Subcutaneous abdominal adipose tissue (tissue), 5 donors: ENCODE measurements at regions not wholly inside any gene's neighbourhood (a gene's known extent, or its start where the extent isn't known, plus 50 kb on each side); places are given as distances from the start of the nearest gene placed in this dataset.

Source experiments
- H3K27ac ChIP-seq: one replicate; pipeline ENCODE4 v1.7.0; 2013; ENCODE audit warnings: low read depth, mild to moderate bottlenecking, inconsistent platforms, low read length, moderate library complexity
- H3K27me3 ChIP-seq, 5 donors: one replicate each; pipeline ENCODE4 v1.7.0; 2013; ENCODE audit warnings: low read length in 5 of 5, inconsistent platforms in 1 of 5; ENCODE audit not compliant: control insufficient read depth in 5 of 5, insufficient read depth in 4 of 5
- H3K36me3 ChIP-seq, 5 donors: one replicate each; pipeline ENCODE4 v1.7.0; 2013; ENCODE audit warnings: low read length in 5 of 5; ENCODE audit not compliant: control insufficient read depth in 5 of 5, insufficient read depth in 5 of 5
- H3K4me1 ChIP-seq, 5 donors: one replicate each; pipeline ENCODE4 v1.7.0; 2013; ENCODE audit warnings: low read length in 5 of 5, mild to moderate bottlenecking in 3 of 5, moderate library complexity in 1 of 5; ENCODE audit not compliant: control insufficient read depth in 5 of 5, insufficient read depth in 5 of 5
- H3K4me3 ChIP-seq, 5 donors: one replicate each; pipeline ENCODE4 v1.7.0; 2013; ENCODE audit warnings: low read length in 5 of 5, low read depth in 1 of 5
- H3K9ac ChIP-seq, 5 donors: one replicate each; pipeline ENCODE4 v1.7.0; 2013; ENCODE audit warnings: low read length in 5 of 5, mild to moderate bottlenecking in 4 of 5, moderate library complexity in 3 of 5
- H3K9me3 ChIP-seq, 5 donors: one replicate each; pipeline ENCODE4 v1.7.0; 2013; ENCODE audit warnings: low read length in 5 of 5; ENCODE audit not compliant: control insufficient read depth in 5 of 5
- donor health status: healthy.
- donor health status: healthy.
- donor health status: healthy.
- donor health status: healthy.
- donor health status: healthy.

DNA sequence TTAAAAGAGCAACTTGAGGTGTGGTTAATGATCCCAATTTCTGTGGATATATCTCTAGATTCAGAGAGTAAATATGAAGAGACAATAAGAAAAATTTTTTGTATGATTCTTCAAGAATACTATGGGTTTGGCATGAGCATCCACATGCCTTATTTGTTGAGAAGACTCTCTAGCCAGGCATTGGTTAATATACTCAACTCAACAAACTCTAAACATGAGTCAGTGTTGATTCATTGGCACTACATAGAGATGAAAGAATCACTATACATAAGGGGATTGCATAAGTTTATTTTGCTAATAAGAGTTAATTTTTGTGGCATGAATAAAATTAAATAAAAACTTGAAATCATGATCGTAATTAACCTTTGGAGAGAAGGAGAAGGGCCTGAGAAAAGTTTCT, 930.2 kb upstream of the LRRTM1 start:
- Histone ChIP-seq H3K9me3 (peaks cover 0 to 6% (median 3%) of the 10 kb centered on the region in 5 donors), H3K4me3 (no peak overlapping the region), H3K27me3 (no peaks in the 10 kb centered on the region), H3K27ac (no peak overlapping the region), H3K36me3 (no peaks in the 10 kb centered on the region), H3K9ac (no peak overlapping the region), H3K4me1 (no peaks in the 10 kb centered on the region)

DNA sequence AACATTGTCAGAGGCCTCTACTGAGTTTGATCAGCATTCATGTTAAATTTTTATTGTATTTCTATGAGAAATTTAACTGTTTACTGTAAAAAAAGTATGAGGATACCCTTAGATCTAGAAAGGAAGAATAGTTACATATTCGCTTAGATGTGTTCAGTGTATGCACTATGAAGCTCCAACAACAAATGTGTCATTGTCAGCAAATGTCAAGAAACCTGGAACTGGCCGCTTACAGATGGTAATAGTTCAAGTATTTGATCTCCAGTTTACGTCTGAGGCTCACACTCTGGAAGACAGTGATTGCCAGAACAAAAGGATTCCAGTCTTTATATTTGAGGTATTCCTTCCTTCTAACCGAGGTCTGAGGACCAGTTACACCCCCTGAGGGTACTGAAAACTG, 921.2 kb upstream of the LRRTM1 start:
- Histone ChIP-seq H3K4me1 (no peaks in the 10 kb centered on the region), H3K36me3 (no peaks in the 10 kb centered on the region), H3K27me3 (no peaks in the 10 kb centered on the region), H3K4me3 (no peak overlapping the region), H3K27ac (no peak overlapping the region), H3K9ac (no peak overlapping the region), H3K9me3 (no peaks in the 10 kb centered on the region)

DNA sequence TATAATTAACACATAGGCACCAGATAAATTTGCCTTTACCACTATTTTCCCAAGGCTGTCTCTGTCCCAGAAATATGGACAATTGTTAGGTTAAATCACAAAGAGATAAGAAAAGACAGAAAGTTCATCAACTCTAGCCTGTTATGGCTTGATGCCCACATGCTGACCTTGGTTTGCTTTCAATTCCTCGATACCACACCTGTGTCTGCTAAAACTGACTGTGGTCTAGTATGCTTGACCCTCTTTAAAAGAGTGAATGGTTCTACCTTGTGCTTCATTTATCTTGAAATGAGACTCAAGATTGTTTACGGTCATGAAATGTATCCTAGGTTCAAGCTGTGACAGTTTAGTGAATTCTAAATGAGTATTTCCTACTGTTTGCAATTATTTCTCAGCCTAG, 909.0 kb upstream of the LRRTM1 start:
- H3K36me3 ChIP-seq, result no peaks in the 10 kb centered on the region
- no peaks in the 10 kb centered on the region for H3K4me1 ChIP-seq
- H3K9ac ChIP-seq, result no peak overlapping the region
- no peaks in the 10 kb centered on the region for H3K9me3 ChIP-seq
- H3K4me3 ChIP-seq, result no peak overlapping the region
- H3K27me3 ChIP-seq, result no peaks in the 10 kb centered on the region
- H3K27ac ChIP-seq, result no peak overlapping the region

DNA sequence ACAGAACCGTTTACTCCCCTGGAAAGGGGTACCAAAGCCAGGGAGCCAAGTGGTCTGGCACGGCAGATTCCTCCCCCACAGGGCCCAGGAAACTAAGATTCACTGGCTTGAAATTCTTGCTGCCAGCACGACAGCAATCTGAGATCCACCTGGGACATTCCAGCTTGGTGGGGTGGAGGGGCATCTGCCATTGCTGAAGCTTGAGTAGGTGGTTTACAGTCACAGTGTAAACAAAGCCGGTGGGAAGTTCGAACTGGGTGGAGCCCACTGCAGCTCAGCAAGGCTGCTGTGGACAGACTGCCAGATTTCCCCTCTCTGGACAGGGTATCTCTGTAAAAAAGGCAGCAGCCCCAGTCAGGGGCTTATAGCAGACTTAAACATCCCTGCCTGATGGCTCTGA, 901.7 kb upstream of the LRRTM1 start:
- Histone ChIP-seq H3K9me3 (peaks cover 0 to 4% (median 0%) of the 10 kb centered on the region in 5 donors), H3K36me3 (no peaks in the 10 kb centered on the region), H3K27me3 (no peaks in the 10 kb centered on the region), H3K27ac (no peak overlapping the region), H3K9ac (no peak overlapping the region), H3K4me1 (no peaks in the 10 kb centered on the region), H3K4me3 (no peak overlapping the region)

DNA sequence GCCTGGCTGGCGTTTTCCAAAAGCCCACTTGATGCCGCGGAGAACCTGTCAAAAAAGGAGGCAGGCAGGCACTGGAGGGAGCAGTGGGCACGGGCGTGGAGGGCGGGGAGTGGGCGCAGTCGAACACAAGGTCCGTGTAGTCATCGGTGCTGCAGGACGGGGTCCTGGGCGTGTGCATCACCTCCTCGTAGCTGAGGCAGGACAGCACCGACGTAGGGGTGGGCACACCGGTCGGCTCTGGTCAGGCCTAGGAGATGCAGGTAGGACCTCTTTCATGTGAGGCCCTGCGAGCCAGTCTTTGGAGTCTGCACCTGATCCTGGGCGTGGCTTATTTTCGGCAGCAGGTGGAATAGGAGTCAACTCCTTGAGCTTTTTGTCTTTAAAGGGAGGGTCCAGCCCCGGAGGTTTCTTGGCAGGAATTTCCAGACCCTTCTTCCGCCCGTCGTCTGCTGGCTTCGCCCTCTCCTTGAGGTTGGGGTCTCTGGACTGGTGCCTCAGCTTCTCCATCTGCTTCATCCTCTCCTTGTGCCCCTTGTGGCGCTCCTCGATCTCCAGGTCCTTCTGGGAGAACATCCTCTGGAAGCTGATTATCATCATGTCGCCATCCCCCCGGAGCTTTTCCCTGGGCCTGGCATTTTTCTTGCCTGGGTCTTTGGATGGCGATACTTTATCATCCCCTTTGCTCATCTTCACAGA, 892.5 kb upstream of the LRRTM1 start:
- Histone ChIP-seq H3K27ac (no peak overlapping the region), H3K9ac (no peak overlapping the region), H3K36me3 (no peaks in the 10 kb centered on the region), H3K9me3 (peaks cover 0 to 35% (median 33%) of the 10 kb centered on the region in 5 donors), H3K4me1 (no peaks in the 10 kb centered on the region), H3K4me3 (no peak overlapping the region), H3K27me3 (no peaks in the 10 kb centered on the region)

DNA sequence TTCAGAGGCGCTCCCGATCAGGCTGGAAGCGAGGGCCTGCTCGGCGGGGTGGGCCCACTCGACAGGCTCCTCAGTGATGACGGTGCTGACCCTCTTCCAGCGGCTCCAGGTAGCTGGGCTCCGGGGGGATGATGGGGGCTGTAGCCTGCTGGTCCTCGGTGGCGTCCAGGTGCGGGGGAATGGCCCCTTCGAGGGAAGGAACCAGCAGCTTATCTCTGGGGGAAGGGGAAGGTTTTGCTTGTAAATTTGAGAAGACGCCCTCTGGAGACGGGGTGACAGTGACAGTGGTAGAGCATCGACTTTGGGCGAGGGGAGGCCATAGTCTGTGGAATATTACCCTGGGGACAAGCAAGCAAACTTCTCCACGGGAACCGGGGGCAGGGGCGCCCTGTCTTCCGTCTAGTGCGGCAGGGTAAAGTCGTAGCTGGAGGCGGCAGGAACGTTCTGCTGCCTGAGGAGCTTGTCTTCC, 891.9 kb upstream of the LRRTM1 start:
- Histone ChIP-seq H3K9me3 (peaks cover 0 to 35% (median 33%) of the 10 kb centered on the region in 5 donors), H3K27ac (no peak overlapping the region), H3K9ac (no peak overlapping the region)

DNA sequence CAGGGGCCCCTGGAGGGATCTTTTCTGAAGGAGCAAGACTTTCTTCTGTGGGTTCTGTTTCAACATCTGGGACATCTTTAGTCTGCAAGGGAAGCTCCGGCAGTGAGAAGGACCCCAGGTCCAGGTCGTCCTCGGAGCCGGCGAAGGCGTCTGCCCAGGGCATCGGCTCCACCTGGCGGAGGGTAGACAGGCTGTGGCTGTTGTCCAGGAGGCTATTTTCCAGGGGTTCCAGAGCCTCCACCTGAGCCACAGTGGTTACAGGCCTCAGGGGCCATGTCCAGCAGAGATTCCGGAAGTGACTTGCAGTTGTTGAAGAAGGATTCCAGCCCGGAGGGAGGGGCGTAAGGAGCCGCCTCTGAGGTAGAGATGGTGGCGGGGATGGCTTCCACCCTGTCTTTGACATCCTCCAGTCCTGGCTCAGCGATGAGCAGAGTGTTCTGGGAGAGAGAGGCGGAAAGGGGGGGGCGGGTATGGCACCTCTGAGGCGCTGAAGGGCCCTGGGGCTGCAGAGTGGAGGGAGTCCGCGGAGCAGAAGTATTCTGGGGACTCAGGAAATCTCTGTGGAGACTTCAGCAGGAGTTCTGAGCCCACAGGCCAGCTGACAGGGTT, 891.3 kb upstream of the LRRTM1 start:
- no peaks in the 10 kb centered on the region for H3K36me3 ChIP-seq
- H3K9ac ChIP-seq, result no peak overlapping the region
- H3K9me3 ChIP-seq, result peaks cover 0 to 35% (median 33%) of the 10 kb centered on the region in 5 donors
- H3K4me3 ChIP-seq, result no peak overlapping the region
- H3K4me1 ChIP-seq, result no peaks in the 10 kb centered on the region
- no peaks in the 10 kb centered on the region for H3K27me3 ChIP-seq
- no peak overlapping the region for H3K27ac ChIP-seq

More for the DNA sequence above, 891.9 kb upstream of the LRRTM1 start:
- H3K36me3 ChIP-seq, result no peaks in the 10 kb centered on the region
- H3K4me1 ChIP-seq, result no peaks in the 10 kb centered on the region
- H3K4me3 ChIP-seq, result no peak overlapping the region
- no peaks in the 10 kb centered on the region for H3K27me3 ChIP-seq

DNA sequence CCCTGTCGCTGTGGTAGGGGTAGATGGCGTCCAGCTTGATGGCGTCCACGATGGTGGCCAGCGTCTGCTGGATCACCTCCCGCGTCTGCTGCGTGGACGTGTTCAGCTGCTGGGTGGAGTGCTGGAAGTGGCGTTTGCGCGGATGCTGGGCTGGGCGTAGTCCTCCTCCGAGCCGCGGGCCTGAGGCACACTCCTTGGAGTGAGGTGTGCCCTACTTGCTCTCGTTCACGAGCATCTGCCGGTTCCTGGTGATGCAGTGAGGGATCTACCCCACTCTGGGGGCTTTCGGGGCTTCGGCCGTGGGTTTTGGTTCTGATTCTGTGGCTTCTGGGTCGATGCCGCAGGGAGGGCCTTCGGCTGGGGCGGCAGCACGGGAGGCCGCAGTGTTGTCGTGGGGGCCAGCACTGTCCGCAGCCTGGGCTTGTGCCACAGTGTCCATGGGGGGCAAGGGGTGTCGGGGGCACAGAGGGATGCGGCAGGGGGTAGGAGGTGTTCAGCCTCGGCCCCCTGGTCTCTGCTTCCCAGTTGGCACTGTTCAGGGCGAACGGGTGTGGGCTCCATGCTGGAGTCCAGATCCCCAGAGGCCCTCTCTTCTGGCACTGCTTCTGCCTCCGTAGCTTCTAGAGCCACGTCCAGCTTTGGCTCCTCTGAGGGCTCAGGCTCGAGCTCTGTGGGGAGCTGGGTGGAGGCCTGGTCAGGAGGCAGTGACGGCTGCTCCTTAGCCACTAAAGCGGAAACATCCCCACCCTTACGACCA, 890.6 kb upstream of the LRRTM1 start:
- Histone ChIP-seq H3K4me1 (no peaks in the 10 kb centered on the region), H3K27me3 (no peaks in the 10 kb centered on the region), H3K4me3 (no peak overlapping the region), H3K27ac (no peak overlapping the region), H3K9ac (no peak overlapping the region), H3K36me3 (no peaks in the 10 kb centered on the region), H3K9me3 (peaks cover 0 to 35% (median 33%) of the 10 kb centered on the region in 5 donors)

DNA sequence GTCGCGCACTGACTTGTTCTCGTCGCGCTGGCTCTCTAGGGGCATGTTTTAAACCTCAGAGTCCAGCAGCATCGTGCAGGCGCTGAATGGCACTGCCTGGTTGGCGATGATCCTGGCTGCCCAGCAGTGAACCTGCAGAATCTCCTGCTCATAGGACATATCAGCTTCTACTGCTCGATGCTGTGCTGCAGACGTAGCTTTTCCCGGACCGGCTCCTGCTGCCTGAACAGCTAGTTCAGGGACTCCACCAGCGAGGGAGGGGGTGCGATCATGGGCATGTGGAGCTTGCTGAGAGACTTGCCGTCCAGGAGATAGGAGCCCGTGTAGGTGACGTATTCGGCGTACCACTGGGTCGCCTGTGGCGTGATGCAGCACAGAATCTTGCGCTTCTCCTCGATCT, 890.0 kb upstream of the LRRTM1 start:
- peaks cover 0 to 35% (median 33%) of the 10 kb centered on the region in 5 donors for H3K9me3 ChIP-seq

DNA sequence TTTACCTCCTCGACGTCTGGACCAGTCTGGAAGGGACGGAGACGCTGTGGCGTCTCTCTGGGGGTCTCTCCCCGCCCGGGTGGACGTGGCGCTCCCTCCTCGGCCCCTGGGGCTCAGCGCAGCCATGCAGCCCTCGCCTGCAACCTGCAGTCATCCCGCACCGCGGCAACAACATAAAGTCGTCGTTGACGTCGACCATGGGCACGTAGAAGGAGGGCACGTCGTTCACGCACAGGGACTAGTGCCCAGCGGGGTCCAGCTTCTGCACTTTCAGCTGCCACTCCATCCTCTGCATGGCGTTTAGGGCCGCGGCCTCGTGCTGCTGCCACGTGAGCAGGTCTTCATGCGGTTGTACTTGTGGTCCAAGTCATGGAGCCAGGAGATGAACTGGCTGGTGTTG, 889.6 kb upstream of the LRRTM1 start:
- Histone ChIP-seq H3K27me3 (no peaks in the 10 kb centered on the region), H3K9me3 (peaks cover 0 to 35% (median 31%) of the 10 kb centered on the region in 5 donors), H3K9ac (no peak overlapping the region), H3K27ac (no peak overlapping the region), H3K36me3 (no peaks in the 10 kb centered on the region), H3K4me3 (no peak overlapping the region), H3K4me1 (no peaks in the 10 kb centered on the region)

More for the DNA sequence above, 890.0 kb upstream of the LRRTM1 start:
- Histone ChIP-seq H3K4me1 (no peaks in the 10 kb centered on the region), H3K27ac (no peak overlapping the region), H3K4me3 (no peak overlapping the region), H3K36me3 (no peaks in the 10 kb centered on the region), H3K9ac (no peak overlapping the region), H3K27me3 (no peaks in the 10 kb centered on the region)
